Fibroblast of mammary gland (primary cell): ENCODE measurements at regions not wholly inside any gene's neighbourhood (a gene's known extent, or its start where the extent isn't known, plus 50 kb on each side); places are given as distances from the start of the nearest gene placed in this dataset.
"Not testable (repeated sequence)": the region's sequence is repeated elsewhere in the genome, so short reads cannot be mapped to it uniquely, and the experiment has no call there.

ENCODE experiments used
- DNase-seq: peaks from one replicate; pipeline ENCODE4 v3.0.0-alpha.2; 2010; ENCODE audit warnings: low read depth
- H3K4me3 ChIP-seq: 2 replicates; pipeline ENCODE4 v1.5.1; 2011; ENCODE audit warnings: low read depth, mild to moderate bottlenecking, low read length, moderate library complexity; ENCODE audit not compliant: control insufficient read depth
- TF ChIP-seq, protein P1 (sequence below): conservative IDR thresholded peaks from 2 replicates; pipeline ENCODE4 v1.5.1; 2011; ENCODE audit warnings: low read depth, low read length, inconsistent platforms; ENCODE audit not compliant: control insufficient read depth, insufficient read depth

GRCh38 chr20:41693136-41693979 lies 75.2 kb upstream of the CHD6 start:
- TF ChIP-seq, protein P1, sequence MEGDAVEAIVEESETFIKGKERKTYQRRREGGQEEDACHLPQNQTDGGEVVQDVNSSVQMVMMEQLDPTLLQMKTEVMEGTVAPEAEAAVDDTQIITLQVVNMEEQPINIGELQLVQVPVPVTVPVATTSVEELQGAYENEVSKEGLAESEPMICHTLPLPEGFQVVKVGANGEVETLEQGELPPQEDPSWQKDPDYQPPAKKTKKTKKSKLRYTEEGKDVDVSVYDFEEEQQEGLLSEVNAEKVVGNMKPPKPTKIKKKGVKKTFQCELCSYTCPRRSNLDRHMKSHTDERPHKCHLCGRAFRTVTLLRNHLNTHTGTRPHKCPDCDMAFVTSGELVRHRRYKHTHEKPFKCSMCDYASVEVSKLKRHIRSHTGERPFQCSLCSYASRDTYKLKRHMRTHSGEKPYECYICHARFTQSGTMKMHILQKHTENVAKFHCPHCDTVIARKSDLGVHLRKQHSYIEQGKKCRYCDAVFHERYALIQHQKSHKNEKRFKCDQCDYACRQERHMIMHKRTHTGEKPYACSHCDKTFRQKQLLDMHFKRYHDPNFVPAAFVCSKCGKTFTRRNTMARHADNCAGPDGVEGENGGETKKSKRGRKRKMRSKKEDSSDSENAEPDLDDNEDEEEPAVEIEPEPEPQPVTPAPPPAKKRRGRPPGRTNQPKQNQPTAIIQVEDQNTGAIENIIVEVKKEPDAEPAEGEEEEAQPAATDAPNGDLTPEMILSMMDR = peak; percentile 19
- H3K4me3 ChIP-seq = peak overlapping the region; percentile 57
- DNase-seq = peak; percentile 89

DNA sequence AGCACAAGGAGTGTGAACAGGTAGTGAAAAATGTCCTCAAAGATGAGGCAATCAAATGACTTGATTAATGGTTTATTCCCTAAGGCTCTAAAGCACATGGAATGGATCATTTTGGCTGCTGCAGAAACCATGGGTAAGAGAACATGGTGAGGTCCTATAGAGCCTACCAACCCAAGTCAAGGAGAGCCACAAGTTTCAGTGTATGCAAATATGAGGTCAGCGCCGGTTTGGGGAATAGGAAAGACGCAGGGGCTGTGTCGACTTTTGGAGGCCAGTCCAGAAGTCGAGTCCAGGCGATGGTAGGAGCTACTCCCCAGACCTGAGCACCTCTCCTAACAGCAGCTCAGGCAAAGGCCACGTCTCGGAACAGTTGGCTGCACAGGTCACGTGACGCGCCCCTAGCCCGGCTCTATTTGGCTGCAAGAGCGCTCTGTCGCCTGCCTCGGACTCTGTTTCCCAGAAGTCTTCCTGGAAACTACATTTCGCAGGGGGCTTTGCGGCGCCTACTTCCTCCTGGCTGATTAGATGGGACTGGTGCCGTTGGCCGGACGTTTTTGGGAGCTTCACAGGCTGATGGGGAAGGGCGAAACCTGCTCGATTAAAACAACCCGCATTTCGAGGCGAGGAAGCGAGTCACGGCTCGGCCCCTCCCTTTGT lies 74.4 kb upstream of the CHD6 start:
- TF ChIP-seq, protein P1 = no peak
- peak; percentile 62 for DNase-seq
- H3K4me3 ChIP-seq = peak overlapping the region; percentile 57

GRCh38 chr20:41691443-41691842 lies 73.3 kb upstream of the CHD6 start:
- no peak for DNase-seq
- TF ChIP-seq, protein P1 = no peak

GRCh38 chr20:41690702-41691101 lies 72.5 kb upstream of the CHD6 start:
- TF ChIP-seq, protein P1 = no peak
- no peak for DNase-seq
- H3K4me3 ChIP-seq = no peak overlapping the region

More at GRCh38 chr20:41691443-41691842, 73.3 kb upstream of the CHD6 start:
- H3K4me3 ChIP-seq = no peak overlapping the region

- no peak overlapping the region for H3K4me3 ChIP-seq
- TF ChIP-seq, protein P1 = no peak
- no peak for DNase-seq
Observed at GRCh38 chr20:41686961-41687360, 68.8 kb upstream of the CHD6 start.

GRCh38 chr20:41685145-41685544 lies 67.0 kb upstream of the CHD6 start:
- H3K4me3 ChIP-seq = not testable (repeated sequence)

GRCh38 chr20:41678799-41679198 lies 60.6 kb upstream of the CHD6 start:
- H3K4me3 ChIP-seq = no peak overlapping the region
- DNase-seq = no peak
- TF ChIP-seq, protein P1 = no peak

More at GRCh38 chr20:41685145-41685544, 67.0 kb upstream of the CHD6 start:
- not testable (repeated sequence) for DNase-seq
